Renal pelvis (tissue), 1 donor: ENCODE measurements at regions not wholly inside any gene's neighbourhood (a gene's known extent, or its start where the extent isn't known, plus 50 kb on each side); places are given as distances from the start of the nearest gene placed in this dataset.

ENCODE experiments used
- DNase-seq: peaks from one replicate; pipeline ENCODE4 v3.0.0-alpha.2; 2013

DNA sequence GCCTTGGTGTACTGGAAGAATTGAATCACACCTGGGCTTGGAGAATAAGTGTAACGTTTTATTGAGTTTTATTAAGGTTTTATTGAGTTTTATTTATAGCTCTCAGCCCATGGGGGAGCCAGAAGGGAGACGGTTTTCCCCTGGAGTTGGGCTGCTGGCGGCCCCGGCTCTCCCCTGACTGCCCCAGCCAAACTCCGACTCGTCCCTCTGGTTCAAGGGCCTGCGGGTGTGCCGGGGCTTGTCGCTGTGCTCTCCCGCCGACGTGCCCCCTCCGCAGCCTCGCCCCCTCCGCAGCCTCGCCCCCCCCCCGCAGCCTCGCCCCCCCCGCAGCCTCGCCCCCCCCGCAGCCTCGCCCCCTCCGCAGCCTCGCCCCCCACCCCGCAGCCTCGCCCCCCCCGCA lies 326.1 kb upstream of the RTL1 start:
- no peak for DNase-seq

DNA sequence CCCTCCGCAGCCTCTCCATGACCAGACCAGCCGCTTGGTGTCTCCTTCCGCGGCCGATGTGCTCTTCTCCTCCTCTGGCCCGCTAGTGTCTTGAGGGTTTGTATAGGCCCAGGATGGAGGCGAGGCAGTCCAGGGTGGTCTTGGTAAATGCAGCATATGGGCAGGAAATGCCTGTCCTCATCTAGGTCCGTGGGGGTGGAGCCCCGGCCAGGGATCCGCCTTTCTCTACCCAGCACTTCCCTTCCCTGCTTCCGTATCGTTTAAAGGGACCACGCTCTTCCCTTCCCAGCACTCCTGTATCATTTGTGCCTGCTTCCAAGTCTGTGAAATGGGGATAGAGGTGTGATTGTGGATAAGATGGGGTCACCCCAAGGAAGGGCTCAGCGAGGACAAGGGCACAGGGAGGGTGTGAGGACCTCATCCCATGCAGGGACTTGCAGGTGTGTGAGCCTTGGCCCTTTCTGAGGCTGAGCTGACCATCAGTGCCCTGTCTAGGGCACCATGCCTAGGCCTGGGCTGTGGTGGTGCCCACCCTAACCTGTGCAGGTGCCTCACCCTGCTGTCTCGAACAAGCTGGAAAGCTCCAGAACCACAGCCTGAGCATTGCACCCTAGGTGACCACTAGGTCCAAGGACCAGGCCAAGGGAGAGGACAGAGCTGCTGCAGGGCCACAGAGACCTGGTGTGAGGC lies 326.8 kb upstream of the RTL1 start:
- no peak for DNase-seq

DNA sequence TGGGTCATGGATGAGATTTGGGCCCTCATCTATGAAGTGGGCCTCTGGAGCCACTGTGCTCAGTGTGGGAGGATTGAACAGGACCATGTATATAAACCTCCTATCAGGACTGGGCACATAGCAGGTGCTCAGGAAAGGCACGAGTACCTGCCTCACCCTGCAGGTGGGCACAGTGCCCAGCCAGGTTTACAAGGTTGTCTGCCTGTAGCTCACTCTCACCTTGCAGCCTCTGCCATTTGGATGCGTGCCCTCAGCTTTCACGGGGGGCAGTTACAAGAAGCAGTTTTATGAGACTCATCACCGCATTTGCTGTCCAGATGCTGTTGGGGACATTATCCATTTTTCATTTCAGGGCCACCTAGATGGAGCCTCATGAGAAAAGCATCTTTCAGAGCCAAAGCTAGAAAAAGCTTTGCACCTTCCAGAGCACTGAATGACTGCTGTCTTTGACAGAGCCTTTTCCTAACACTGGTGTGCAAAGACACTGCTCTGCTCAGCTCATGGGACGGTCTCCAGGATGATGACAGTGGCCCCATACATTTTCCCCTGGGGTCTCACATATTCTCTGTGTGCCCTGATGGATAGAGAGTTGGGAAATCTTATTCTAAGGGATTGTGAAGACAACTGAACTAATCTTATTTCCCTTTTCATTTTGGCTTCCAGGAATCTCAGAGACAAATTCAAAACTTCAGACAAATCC lies 327.5 kb upstream of the RTL1 start:
- DNase-seq = no peak

DNA sequence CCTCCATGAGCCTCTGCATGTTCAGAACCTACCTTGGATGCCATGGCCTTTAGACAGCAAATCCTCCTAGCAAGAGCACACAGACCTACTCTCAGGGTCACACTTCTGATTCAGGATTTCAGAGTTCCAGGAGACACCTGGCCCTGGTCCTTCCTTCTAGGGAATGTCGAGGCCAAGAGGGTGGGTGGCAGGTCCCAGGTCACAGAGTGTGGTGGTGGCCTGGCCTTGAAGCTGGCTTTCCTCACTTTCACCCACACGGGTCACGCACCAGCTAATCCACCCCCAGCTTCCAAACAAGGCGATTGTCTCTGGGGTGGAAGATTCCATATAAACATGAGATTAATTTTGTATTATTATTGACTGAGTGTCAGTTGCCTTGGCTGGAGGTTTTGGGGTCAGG lies 328.3 kb upstream of the RTL1 start:
- DNase-seq = no peak

DNA sequence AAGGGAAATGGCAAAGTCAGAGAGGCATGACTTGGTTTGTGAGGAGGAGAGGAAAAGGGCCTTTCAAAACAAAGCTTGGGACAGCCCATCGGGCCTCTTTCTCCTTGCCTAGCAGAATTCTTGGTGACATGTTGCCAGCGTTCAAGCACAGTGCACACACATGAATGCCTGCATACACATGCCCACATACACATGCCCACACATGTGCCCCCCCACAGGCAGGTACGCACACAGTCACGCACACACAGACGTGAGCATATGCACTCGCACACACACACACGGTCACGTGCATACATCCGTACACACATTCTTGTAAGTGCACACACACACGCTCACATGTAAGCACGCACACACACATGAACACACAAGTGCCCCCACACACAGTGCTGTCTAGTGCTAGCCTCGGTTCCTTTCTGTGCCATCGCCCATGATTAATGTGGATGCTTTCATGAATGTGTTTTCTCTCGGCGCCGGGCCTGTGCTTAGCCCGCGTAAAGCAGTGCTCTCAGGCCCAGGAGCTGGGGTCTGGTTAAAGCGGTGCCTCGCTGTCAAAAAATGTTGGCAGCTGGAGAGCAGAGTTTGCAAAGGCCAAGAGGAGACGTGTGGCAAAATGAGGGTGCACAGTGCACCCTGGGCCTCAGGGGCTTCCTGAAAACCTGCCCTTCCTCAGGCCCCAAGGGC lies 328.8 kb upstream of the DIO3 start:
- DNase-seq = no peak

DNA sequence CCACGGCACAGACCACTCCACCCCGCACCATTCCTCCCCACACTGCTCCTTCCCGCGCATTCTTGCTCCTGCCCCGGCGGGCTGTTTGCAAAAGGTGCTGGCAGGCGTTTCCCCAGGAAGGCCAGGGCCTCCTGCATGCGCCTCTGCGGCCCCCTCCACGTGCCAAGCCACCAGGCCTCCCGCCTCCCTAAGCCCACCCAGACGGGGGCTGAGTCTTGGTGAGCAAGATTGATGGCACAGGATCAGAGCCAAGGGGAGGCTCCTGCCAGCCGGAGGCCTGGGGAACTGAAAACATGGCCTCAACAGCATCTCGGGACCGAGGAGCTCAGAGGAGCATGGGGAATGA lies 328.3 kb upstream of the DIO3 start:
- no peak for DNase-seq

DNA sequence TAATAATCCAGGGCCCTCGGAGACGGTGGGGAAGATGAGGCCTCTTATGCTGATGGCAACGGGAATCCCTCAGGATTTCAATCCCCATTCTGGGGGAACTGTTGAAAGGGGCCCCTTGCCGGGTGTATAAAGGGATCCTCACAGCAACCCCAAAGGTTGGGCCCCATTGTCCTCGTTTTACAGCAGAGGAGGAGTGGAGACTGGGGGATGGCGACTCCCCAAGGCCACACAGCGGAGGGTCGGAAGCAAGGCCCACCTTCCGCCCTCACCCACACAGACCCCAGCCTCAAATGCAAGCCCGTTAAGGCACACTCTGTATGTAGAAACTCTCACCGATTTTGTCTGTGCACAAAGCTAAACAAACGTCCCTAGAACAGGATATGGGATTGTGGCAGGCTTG lies 327.9 kb upstream of the DIO3 start:
- DNase-seq = no peak

DNA sequence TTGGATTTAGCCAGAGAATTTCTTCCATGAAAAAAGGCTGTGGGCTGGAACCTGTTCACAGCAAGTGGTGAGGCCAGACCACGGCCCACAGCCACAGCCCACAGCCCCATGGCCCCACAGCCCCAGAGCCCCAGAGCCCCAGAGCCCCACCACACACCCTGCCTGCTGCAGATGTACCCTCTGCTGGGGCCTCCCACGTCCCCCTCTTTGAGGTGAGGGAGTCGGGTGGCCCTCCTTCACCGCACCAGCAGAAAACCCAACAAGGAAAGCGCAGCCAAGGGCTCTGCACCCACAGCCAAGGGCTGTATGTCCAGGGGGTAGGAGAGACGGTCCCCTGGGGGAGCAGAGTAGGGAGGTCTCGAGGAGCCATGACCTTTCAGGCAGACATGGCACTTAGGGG lies 327.5 kb upstream of the DIO3 start:
- no peak for DNase-seq

DNA sequence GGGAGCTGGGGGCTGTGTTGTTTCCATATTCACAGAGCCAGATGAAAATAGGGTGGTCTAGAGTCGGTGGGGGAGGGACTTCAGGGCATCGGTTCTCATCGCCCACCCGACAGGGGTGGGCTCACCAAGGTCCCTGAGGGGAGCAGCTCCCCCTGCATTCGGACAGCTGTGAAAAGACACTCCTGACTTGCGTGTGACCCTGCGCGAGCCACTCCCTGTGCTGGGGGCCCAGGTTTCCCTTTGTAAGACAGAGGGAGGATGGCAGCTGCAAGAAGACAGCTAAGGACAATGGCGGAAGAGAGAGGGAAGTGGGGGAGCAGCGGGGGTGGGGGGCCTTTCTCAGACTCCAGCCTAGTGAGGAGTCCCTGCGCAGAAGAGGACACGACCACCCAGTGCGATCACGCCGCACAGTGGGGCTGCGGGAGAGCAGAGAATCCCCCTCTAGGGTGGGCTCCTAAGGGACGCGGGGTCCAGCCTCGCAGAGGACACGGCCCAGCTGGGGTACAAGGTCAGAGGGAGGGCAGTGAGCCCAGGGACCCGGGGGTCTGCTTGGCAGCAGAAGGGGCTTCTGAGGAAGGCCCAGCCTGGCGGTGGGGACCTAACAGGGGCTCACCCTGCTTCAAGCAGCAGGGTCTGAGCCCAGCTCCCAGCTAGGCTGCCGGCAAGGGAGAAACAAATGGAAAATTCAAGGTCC lies 326.9 kb upstream of the DIO3 start:
- DNase-seq = no peak

DNA sequence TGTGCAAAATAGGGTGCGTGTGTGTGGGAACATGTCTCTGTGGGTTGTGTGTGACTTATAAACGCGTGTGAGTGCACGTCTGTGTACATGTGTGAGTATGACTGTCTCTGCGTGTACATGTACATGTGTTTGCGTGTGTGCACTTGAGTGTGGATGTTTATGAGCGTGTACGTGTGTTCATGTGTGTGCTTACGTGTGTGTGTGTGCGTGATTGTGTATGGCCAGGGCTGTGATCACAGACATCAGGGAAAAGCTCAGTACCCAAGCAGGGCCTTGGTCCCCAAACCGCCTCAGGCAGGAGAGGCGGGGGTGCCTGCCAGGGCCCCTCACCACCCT lies 326.3 kb upstream of the DIO3 start:
- no peak for DNase-seq

DNA sequence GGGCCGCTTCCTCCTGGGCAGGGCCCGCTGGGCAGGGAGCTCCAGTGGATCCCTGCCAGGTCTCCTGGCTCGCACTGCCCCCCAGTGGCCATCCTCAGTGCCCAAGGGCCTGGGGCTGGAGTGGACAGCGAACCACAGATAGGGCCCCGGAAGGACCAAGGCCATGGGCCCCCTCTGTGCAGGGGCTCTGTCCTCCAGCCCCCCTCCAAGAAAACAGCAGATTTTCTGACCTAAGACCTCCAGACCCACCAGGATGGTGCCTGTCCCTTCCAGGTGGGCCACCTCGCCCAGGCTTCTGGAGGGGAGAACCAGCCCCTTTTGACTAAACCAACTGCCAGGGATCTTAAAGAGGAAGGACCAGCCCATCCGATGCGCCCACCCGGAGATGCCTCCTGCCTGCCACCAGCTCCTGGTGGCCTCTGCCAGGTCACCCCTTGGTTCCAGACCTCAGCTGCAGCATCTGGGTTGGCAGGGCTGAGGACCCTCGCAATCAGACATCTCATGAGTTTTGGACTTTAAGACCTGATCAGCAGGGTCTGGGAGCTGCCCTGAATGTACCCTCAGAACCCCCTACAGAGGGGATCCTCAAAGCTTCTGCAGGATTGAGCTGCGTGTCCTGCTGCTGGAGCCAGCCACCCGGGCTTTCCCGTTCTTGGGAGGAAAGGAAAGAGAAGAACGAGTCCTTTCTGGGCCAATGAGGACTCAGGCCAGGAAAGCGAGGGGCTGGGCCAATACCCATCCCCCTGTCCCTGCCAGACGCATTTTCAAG lies 325.8 kb upstream of the DIO3 start:
- DNase-seq = peak; percentile 41

DNA sequence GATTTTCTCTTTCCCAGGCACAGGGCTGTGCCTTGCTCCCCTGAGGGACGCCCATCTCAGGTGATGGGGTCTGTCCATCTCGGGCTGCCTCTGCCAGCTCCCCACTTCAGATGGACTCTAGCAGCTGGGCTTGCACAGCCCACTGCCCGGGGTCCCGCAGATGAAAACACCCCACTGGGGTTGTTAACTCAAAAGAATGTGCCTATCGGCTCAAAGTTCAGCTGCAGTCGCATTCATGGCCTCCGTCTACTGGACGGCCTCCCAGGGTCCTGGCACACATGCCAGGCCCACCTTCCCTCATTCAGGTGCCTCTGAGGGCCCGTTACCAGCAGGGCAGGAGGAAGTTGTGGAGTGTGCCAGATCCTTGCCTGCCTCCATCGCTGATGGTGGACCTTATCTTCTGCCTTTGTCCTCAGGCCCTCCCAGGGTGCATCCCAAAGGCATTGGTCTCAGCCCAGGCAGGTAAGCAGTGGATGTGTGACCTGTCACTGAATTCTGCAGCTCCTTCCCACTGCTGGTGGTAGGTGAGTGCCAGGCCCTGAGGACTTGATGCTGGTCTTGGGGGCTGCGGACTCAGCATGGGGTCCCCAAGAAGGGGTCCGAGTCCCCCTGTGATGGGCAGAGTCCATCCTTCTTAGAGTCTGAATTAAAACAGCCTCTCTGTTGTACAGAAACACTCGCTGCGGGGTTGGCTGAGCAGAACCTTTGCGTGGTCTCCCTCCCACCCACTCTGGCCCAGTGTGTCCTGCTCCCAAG lies 324.6 kb upstream of the DIO3 start:
- no peak for DNase-seq

DNA sequence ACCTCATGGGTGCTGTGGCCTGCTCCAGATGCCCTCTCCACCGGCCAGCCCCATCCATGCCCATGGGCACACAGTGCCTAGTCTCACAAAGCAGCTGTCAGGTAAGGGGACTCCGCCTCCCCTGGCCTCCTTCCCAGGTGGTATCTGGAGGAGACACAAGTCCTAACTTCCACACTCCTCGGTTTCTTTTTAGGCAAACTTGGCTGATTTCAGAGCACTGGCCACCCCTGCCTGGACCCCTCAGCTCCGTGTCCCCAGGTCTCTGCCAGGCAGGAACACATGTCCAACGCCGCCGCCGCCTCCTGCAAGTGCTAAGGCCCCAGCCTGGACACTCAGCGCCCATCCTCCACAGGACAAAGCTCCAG lies 324.1 kb upstream of the DIO3 start:
- no peak for DNase-seq

DNA sequence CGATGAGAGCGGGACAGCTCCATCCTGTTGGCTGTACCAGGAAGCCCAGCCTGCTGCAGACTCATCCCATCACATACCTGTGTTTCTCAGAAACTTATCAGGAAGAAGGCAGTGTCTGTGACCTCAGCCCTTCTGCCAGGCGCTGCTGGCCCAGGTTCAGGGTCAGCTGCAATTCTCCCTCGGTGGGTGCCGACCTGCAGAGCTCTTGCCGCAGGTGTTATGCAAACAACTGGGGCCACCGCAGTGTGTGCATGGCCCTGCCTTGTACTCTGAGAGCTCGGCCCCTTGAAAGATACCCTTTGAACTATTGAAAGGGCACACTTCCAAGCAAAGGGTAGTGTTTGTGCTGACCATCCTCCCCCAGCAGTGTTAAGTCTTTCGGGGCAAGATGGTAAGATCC lies 322.2 kb upstream of the DIO3 start:
- DNase-seq = no peak

DNA sequence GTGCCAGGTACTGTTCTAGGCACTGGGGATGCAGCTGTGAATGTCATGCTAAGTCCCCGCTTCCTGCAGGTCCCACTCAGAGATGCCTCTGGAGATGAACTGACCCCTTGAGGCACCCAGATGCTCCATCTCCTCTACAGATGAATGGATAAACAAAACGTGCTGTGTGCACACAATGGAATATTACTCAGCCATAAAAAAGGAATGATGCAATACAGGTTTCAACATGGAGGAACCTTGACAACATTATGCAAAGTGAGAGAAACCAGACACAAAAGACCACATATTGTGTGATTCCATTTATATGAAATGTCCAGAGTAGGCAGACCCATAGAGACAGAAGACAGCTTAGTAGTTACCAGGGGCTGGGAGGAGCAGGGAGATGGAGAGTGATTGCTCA lies 320.1 kb upstream of the DIO3 start:
- DNase-seq = no peak

DNA sequence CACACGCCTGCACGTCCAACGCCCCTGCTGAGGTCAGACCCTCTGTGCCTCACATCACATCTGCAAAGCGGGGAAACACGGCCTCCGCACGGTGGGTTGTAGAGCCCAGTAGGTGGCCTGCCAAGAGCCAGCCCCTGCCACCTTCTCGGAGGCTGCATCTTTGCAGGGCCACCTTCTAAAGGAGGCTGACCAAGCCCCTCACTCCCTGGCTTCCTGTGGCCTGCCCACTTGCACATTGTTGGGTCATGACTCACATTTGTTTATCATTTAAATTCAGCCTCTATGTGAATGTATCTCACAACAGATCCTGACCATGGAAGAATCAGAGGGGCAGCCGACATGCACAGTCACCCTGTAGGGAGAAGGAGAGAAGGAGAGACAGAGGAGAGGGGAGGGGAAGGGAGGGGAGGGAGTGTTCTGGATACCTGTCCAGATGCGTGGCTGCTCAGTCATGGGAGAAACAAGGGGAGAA lies 319.5 kb upstream of the DIO3 start:
- no peak for DNase-seq

DNA sequence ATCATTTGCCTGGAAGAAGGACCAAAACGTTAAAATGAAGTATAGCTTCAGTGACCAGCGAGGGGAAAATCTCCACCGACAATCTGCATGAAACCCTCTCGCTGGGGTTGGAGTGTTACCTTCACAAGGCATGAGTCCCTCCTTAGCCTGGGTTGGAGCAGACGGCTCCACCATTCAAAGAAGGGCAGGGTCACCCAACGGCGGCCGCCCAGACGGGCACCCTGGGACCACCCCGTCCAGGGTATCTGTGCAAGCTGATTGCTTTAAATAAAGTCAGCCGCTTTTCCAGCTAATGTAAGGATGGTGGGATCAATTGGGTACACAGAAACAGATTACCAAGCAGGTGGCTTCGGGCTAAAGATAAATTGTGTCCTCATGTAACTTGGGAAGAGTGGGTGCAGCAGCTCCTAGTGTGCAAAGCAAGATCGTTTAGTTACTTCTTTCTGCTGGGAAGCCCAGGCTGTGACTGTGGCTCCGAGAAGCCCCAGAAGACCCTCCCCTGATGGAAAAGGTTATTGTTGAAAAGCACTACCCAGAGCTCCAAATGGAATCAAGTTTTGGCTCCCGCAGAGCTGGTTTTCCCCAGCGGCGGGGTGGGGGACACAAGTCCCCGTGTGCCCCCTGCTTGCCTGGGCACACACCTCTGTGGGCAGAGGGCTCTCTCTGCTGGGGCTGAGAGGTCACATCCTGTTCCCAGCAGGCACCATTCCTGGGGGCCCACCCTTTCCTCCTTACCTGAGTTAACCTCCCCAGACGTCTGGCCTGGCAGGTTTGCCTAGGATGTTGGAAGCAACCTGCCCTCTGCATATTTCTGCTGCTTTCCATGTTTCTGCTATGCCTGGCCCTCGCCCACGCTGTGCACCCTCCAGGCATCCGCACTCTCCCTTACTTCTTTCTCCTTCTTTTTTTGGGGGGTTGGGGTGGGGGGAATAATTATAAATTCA lies 318.6 kb upstream of the DIO3 start:
- no peak for DNase-seq

DNA sequence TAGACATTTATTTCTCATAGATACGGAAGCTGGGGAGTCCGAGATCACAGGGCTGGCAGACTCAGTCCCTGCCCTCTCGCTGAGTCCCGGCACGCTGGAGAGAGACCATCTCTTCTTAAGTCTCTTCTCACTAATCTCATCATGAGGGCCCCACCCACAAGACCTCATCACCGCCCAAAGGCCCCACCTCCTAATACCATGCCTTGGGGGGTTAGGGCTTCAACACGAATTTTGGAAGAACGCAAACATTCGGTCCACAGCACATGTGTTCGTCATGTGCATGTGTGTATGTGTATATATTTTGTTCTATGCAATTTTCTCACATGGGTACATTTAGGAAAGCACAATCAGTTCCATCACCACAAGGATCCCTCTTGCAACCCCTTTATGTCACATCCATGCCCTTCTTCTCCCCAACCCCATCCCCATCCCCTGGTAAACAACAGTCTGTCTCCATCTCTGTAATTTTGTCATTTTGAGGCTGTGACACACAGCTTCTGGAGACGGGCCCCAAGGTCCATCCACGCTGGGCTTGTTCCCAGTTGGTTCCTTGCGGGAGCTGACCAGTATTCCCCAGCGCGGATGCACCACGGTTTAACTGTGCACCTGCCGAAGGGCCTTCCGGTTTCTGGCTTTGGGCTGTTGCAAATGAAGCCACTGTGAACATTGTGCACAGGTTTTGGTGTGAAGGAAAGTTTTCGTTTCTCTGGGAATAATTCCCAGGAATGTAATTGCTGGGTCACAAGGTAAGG lies 317.5 kb upstream of the DIO3 start:
- no peak for DNase-seq
